ENCODE measurements at regions not wholly inside any gene's neighbourhood (a gene's known extent, or its start where the extent isn't known, plus 50 kb on each side); places are given as distances from the start of the nearest gene placed in this dataset.

DNA sequence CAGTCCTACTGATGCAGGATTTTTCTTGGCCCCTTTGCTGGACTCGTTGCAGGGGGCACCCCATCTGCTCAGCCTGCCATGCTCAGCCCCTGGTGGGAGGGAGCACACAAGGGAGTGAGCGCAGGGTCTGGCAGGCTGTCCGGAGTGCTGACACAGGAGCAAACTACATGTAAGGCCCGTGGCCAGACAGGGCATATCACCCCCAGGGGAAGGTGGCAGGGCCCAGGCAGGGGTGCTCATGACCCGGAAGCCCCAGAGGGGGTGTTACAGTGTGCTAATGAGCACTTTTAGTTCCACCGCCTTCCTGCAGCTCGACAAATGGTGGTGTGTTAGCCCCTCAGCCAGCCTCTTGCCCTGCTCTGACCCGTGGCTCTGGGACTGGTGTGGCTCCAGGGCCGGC lies 645.6 kb upstream of the TMEM132C start:
- peak; percentile 13 for DNase-seq (ENCODE audit: low spot score)
- no peaks in the 10 kb centered on the region for H3K36me3 Mint-ChIP-seq
- ChIA-PET CTCF (interaction anchor here (1.0 kb wide), 1 partner anchor 45 kb away, joined by 3 read pairs; no protein-coding TSS in a partner anchor), POLR2A (no interaction called here)
- H3K9me3 Mint-ChIP-seq: peaks cover 11% of the 10 kb centered on the region; the same call in 1 of the 2 replicates
- H3K27me3 Mint-ChIP-seq (ENCODE audit: low read depth): no peaks in the 10 kb centered on the region
- H3K4me3 Mint-ChIP-seq: no peak overlapping the region
- peak; percentile 56 for ATAC-seq
- TF ChIP-seq ZNF121 (CRISPR knock-in tag; IDR thresholded peaks at IDR 0.05): no peak
- TF ChIP-seq ZNF532 (CRISPR knock-in tag; IDR thresholded peaks at IDR 0.05; ENCODE audit: borderline replicate concordance): no peak
- TF ChIP-seq TCF7 (CRISPR knock-in tag; IDR thresholded peaks at IDR 0.05; ENCODE audit: low read depth): no peak
- H3K27ac Mint-ChIP-seq: no peak overlapping the region
- peaks cover 42% of the 10 kb centered on the region for H3K4me1 Mint-ChIP-seq

- no peak for TF ChIP-seq ZBTB21 (CRISPR knock-in tag; IDR thresholded peaks at IDR 0.05; ENCODE audit: borderline replicate concordance)
- TF ChIP-seq TP53 (CRISPR knock-in tag; IDR thresholded peaks at IDR 0.05): no peak
- no peak for TF ChIP-seq ZNF232 (CRISPR knock-in tag; IDR thresholded peaks at IDR 0.05)
- TF ChIP-seq ZNF425 (CRISPR knock-in tag; conservative IDR thresholded peaks at IDR 0.05): no peak
- TF ChIP-seq SP1 (CRISPR knock-in tag; conservative IDR thresholded peaks at IDR 0.05): no peak
- TF ChIP-seq HMGA2 (CRISPR knock-in tag; IDR thresholded peaks at IDR 0.05): no peak
- TF ChIP-seq, protein P1, sequence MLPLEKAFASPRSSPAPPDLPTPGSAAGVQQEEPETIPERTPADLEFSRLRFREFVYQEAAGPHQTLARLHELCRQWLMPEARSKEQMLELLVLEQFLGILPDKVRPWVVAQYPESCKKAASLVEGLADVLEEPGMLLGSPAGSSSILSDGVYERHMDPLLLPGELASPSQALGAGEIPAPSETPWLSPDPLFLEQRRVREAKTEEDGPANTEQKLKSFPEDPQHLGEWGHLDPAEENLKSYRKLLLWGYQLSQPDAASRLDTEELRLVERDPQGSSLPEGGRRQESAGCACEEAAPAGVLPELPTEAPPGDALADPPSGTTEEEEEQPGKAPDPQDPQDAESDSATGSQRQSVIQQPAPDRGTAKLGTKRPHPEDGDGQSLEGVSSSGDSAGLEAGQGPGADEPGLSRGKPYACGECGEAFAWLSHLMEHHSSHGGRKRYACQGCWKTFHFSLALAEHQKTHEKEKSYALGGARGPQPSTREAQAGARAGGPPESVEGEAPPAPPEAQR (CRISPR knock-in tag; IDR thresholded peaks at IDR 0.05): no peak
- TF ChIP-seq PRRX2 (CRISPR knock-in tag; IDR thresholded peaks at IDR 0.05): no peak
- ChIA-PET POLR2A (no interaction called here), CTCF (no interaction called here)
- no peaks in the 10 kb centered on the region for H3K36me3 Mint-ChIP-seq
- no peaks in the 10 kb centered on the region for H3K27me3 Mint-ChIP-seq (ENCODE audit: low read depth)
- DNase-seq (ENCODE audit: low spot score) (no peak), ATAC-seq (no peak)
- no peak overlapping the region for H3K27ac Mint-ChIP-seq
- 0 out of 2 replicates have a peak, but pooled peaks cover 3% of the 10 kb centered on the region for H3K9me3 Mint-ChIP-seq
- H3K4me1 Mint-ChIP-seq: peaks cover 49% of the 10 kb centered on the region
- no peak overlapping the region for H3K4me3 Mint-ChIP-seq
These were observed 643.6 kb upstream of the TMEM132C start for GRCh38 chr12:127623362-127623761.

DNA sequence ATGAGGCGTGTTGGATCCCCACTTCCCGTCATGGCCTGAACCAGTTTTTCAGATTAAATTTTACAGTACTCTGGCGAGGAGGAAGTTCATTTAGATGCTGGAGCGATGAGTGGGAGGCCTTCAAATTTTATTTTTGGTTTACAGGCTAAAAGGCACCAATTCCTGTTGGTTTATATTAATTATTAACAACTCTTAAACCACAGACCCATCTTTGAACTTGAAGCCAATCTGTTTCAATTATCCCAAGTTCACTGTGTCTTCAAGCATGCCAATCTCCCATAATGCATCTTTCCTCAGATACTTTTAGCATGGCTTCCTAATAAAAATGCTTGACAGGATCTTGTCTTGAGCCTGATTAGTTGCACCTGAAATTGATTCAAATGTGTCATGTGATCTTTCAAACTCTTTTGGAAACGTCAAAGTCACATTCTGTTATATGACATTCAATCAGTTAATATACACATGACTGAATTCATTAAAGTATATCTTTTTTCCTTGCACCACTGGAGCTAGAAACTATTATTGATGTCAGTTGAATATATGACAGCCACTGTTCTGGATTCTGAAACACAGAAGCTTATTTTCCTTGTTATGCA lies 641.7 kb upstream of the TMEM132C start:
- Mint-ChIP-seq H3K4me3 (no peak overlapping the region), H3K27ac (no peak overlapping the region), H3K4me1 (peaks cover 40% of the 10 kb centered on the region), H3K36me3 (no peaks in the 10 kb centered on the region; the same call in 1 of the 2 replicates), H3K9me3 (peaks cover 6% of the 10 kb centered on the region), H3K27me3 (ENCODE audit: low read depth) (no peaks in the 10 kb centered on the region)
- ChIA-PET POLR2A (no interaction called here), CTCF (no interaction called here)
- DNase-seq (ENCODE audit: low spot score) (no peak), ATAC-seq (no peak)
- TF ChIP-seq ZNF121 (CRISPR knock-in tag; IDR thresholded peaks at IDR 0.05) (no peak), ZNF396 (CRISPR knock-in tag; IDR thresholded peaks at IDR 0.05; ENCODE audit: borderline replicate concordance) (no peak), SMAD3 (CRISPR knock-in tag; IDR thresholded peaks at IDR 0.05; ENCODE audit: borderline replicate concordance) (no peak), ARID4B (CRISPR knock-in tag; IDR thresholded peaks at IDR 0.05; ENCODE audit: borderline replicate concordance) (no peak), EMX1 (CRISPR knock-in tag; IDR thresholded peaks at IDR 0.05) (no peak), PRRX2 (CRISPR knock-in tag; IDR thresholded peaks at IDR 0.05) (no peak), NFATC4 (CRISPR knock-in tag; IDR thresholded peaks at IDR 0.05) (no peak), KAT7 (CRISPR knock-in tag; IDR thresholded peaks at IDR 0.05; ENCODE audit: borderline replicate concordance) (no peak)
- TF ChIP-seq, protein P1 (CRISPR knock-in tag; IDR thresholded peaks at IDR 0.05): no peak
